ENCODE measurements at regions not wholly inside any gene's neighbourhood (a gene's known extent, or its start where the extent isn't known, plus 50 kb on each side); places are given as distances from the start of the nearest gene placed in this dataset.

DNA sequence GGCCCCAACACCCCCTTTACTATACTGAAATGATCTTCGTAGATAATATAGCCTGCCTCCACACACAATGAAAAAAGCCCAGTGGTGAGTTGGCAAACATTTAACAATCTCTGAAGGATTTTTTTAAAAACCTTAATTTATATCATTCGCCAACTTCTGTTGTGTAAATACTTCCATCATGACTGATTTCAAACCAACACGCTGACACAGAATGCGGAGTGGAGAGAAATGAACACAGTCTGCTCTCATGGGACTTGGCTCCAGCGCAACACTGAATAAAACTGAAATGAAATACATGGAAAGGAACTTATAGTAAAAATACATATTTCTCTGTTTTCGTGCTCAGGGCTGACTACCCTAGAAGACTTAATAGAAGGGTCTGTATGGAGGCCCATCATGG is 61.3 kb upstream of the WNT11 start:
- Histone ChIP-seq H3K79me2 (ENCODE audit: insufficient read depth) (no peaks in the 10 kb centered on the region), H3K9ac (no peak overlapping the region), H3K4me3 (ENCODE audit: low read depth in 2 of 2, low read length in 1 of 2) (no peak overlapping the region), H3K36me3 (replicated peaks in 1 of 2; ENCODE audit: control insufficient read depth in 1 of 2, insufficient read depth in 2 of 2, low read length in 1 of 2) (no peaks in the 10 kb centered on the region), H3K4me1 (ENCODE audit: control insufficient read depth in 1 of 2, insufficient read depth in 2 of 2, low read depth in 1 of 2, low read length in 1 of 2) (peaks cover 0 to 6% of the 10 kb centered on the region in 2 experiments; a peak in 1 of 4 replicates), H3K27me3 (ENCODE audit: insufficient read depth) (peaks cover 5% of the 10 kb centered on the region; the same call in 1 of the 2 replicates), H3K9me3 (no peaks in the 10 kb centered on the region), H4K20me1 (ENCODE audit: insufficient read depth) (no peaks in the 10 kb centered on the region), H3K9me2 (no peaks in the 10 kb centered on the region), H2AFZ (ENCODE audit: low read depth) (no peak overlapping the region), H3K4me2 (no peak overlapping the region), H3K27ac (ENCODE audit: low read depth in 2 of 2, low read length in 1 of 2) (no peak overlapping the region), H3F3A (replicated peaks; ENCODE audit: insufficient read depth) (no peaks in the 10 kb centered on the region)
- ChIA-PET POLR2A (no interaction called here), CTCF (interaction anchor here (0.6 kb wide), 1 partner anchor 370 kb away, joined by 3 read pairs; no protein-coding TSS in a partner anchor)
- TF ChIP-seq CHD2 (IDR thresholded peaks at IDR 0.05; ENCODE audit: low read length, partially characterized antibody) (no peak), ELF1 (IDR thresholded peaks at IDR 0.05) (no peak), MEF2A (IDR thresholded peaks at IDR 0.05; ENCODE audit: borderline replicate concordance, low read depth) (no peak), NRF1 (IDR thresholded peaks at IDR 0.05; ENCODE audit: low read depth, low read length) (no peak)
- TF ChIP-seq, protein P1, sequence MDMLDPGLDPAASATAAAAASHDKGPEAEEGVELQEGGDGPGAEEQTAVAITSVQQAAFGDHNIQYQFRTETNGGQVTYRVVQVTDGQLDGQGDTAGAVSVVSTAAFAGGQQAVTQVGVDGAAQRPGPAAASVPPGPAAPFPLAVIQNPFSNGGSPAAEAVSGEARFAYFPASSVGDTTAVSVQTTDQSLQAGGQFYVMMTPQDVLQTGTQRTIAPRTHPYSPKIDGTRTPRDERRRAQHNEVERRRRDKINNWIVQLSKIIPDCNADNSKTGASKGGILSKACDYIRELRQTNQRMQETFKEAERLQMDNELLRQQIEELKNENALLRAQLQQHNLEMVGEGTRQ (IDR thresholded peaks at IDR 0.05; ENCODE audit: borderline replicate concordance, low read depth, low read length): no peak
- TF ChIP-seq, protein P2, sequence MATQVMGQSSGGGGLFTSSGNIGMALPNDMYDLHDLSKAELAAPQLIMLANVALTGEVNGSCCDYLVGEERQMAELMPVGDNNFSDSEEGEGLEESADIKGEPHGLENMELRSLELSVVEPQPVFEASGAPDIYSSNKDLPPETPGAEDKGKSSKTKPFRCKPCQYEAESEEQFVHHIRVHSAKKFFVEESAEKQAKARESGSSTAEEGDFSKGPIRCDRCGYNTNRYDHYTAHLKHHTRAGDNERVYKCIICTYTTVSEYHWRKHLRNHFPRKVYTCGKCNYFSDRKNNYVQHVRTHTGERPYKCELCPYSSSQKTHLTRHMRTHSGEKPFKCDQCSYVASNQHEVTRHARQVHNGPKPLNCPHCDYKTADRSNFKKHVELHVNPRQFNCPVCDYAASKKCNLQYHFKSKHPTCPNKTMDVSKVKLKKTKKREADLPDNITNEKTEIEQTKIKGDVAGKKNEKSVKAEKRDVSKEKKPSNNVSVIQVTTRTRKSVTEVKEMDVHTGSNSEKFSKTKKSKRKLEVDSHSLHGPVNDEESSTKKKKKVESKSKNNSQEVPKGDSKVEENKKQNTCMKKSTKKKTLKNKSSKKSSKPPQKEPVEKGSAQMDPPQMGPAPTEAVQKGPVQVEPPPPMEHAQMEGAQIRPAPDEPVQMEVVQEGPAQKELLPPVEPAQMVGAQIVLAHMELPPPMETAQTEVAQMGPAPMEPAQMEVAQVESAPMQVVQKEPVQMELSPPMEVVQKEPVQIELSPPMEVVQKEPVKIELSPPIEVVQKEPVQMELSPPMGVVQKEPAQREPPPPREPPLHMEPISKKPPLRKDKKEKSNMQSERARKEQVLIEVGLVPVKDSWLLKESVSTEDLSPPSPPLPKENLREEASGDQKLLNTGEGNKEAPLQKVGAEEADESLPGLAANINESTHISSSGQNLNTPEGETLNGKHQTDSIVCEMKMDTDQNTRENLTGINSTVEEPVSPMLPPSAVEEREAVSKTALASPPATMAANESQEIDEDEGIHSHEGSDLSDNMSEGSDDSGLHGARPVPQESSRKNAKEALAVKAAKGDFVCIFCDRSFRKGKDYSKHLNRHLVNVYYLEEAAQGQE (IDR thresholded peaks at IDR 0.05; ENCODE audit: low read depth, low read length): no peak
- no peak for DNase-seq
- 77% methylated on average over 6 of the region's 6 CpGs for WGBS (ENCODE audit: low lambda C conversion rate)

DNA sequence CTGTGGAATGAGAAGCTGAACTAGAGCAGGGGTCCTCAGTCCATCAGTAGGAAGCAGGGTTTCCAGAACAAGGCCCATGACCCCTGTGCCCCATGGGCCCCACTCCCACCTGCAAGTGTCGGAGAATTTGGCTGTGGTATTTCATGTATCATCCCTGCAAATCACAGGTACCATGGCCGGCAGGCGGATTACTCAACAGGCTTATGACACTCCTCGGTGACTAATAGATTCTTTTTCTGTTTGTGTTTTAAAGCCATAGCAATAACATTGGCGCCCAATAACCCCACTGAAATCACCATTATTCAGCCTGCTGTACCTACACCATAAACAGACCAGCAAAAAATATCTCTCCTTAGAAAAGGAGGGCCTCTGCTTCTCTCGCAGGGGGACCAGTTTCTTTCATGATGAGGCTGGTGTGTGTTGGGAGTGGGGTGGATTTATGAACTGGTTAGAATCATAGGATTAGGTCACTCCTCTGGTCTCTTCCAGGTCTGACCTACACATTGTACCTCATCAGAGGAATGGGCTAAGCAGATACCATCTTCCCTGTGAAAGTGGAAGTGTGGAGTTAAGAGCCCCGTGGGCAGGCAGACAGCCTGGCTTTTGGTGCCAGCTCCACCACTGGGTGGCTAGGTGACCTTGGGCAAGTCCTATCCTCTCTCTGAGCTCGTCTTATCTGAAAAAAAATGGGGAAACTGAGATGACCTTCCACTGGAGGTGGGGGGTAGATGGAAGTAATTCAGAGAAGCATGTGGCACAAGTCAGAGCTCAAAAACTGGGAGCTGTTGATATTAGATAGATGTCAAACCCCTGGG is 60.2 kb upstream of the WNT11 start:
- POLR2A ChIA-PET: interaction anchor here (0.6 kb wide), 1 partner anchor 569 kb away, joined by 3 read pairs; no protein-coding TSS in a partner anchor
- no peaks in the 10 kb centered on the region for H3K9me2 ChIP-seq
- H3K27me3 ChIP-seq (ENCODE audit: insufficient read depth): peaks cover 13% of the 10 kb centered on the region; the same call in 1 of the 2 replicates
- no peaks in the 10 kb centered on the region for H4K20me1 ChIP-seq (ENCODE audit: insufficient read depth)
- DNase-seq: no peak
- H3K79me2 ChIP-seq (ENCODE audit: insufficient read depth): no peaks in the 10 kb centered on the region
- H3K9me3 ChIP-seq: no peaks in the 10 kb centered on the region
- WGBS (ENCODE audit: low lambda C conversion rate): 45% methylated on average over 7 of the region's 8 CpGs
- no peak for TF ChIP-seq GABPA (IDR thresholded peaks at IDR 0.05; ENCODE audit: low read depth)
- TF ChIP-seq SMC3 (IDR thresholded peaks at IDR 0.05; ENCODE audit: low read depth, low read length): no peak
- 0 out of 2 replicates have a peak, but pooled peaks have one; percentile 23 for TF ChIP-seq FOSL2 (IDR thresholded peaks at IDR 0.05; ENCODE audit: borderline replicate concordance, low read depth)
- no peak for TF ChIP-seq SIN3A (IDR thresholded peaks at IDR 0.05; ENCODE audit: borderline replicate concordance, low read depth, low read length)
- no peak overlapping the region for H3K9ac ChIP-seq
- no peak overlapping the region for H3K27ac ChIP-seq (ENCODE audit: low read depth in 2 of 2, low read length in 1 of 2)
- no peaks in the 10 kb centered on the region for H3F3A ChIP-seq (replicated peaks; ENCODE audit: insufficient read depth)
- H3K4me1 ChIP-seq (ENCODE audit: control insufficient read depth in 1 of 2, insufficient read depth in 2 of 2, low read depth in 1 of 2, low read length in 1 of 2): peaks cover 0 to 6% of the 10 kb centered on the region in 2 experiments; a peak in 1 of 4 replicates
- CTCF ChIA-PET: interaction anchor here (0.6 to 1.6 kb wide), 3 partner anchors 58 to 369 kb away, joined by 3 to 4 read pairs (median 3); no protein-coding TSS in a partner anchor
- H2AFZ ChIP-seq (ENCODE audit: low read depth): no peak overlapping the region
- H3K4me3 ChIP-seq (ENCODE audit: low read depth in 2 of 2, low read length in 1 of 2): no peak overlapping the region
- no peaks in the 10 kb centered on the region for H3K36me3 ChIP-seq (replicated peaks in 1 of 2; ENCODE audit: control insufficient read depth in 1 of 2, insufficient read depth in 2 of 2, low read length in 1 of 2)
- no peak overlapping the region for H3K4me2 ChIP-seq
